Muscle of back (tissue), 3 donors: ENCODE measurements at regions not wholly inside any gene's neighbourhood (a gene's known extent, or its start where the extent isn't known, plus 50 kb on each side); places are given as distances from the start of the nearest gene placed in this dataset.
A peak's percentile ranks its signal among the peaks of the same experiment; 100 is the strongest.

ENCODE experiments used
- DNase-seq, 3 donors: peaks; one replicate each; pipeline versions ENCODE4 v3.0.0 to v3.0.0-alpha.2; 2013

- DNase-seq = no peak
These were observed 158.5 kb downstream of the HERPUD2 start for GRCh38 chr7:35536396-35536826.

GRCh38 chr7:35533902-35534301, 161.0 kb downstream of the HERPUD2 start:
- DNase-seq = no peak

- no peak for DNase-seq
These were observed 164.5 kb downstream of the HERPUD2 start for GRCh38 chr7:35530124-35531109.

GRCh38 chr7:35529713-35530112, 165.2 kb downstream of the HERPUD2 start:
- no peak for DNase-seq

GRCh38 chr7:35528381-35528977, 166.5 kb downstream of the HERPUD2 start:
- no peak for DNase-seq

GRCh38 chr7:35526645-35527044, 168.3 kb downstream of the HERPUD2 start:
- no peak for DNase-seq

GRCh38 chr7:35524112-35524804, 170.7 kb downstream of the HERPUD2 start:
- no peak for DNase-seq

- DNase-seq = peak in 1 of 3 donors; percentile 53
These were observed 171.6 kb downstream of the HERPUD2 start for GRCh38 chr7:35523292-35523691.

- peak in 2 of 3 donors; percentile 24 to 81 for DNase-seq
These were observed 172.2 kb downstream of the HERPUD2 start for GRCh38 chr7:35522697-35523096.

- peak; percentile 24 to 81 (median 63) for DNase-seq
These were observed 173.0 kb downstream of the HERPUD2 start for GRCh38 chr7:35521941-35522340.

- peak in 2 of 3 donors; percentile 30 to 62 for DNase-seq
These were observed 173.9 kb downstream of the HERPUD2 start for GRCh38 chr7:35520810-35521625.

- peak; percentile 82 to 94 (median 90) for DNase-seq
These were observed 174.7 kb downstream of the HERPUD2 start for GRCh38 chr7:35519971-35520809.

GRCh38 chr7:35518767-35519166, 176.2 kb downstream of the HERPUD2 start:
- no peak for DNase-seq

- DNase-seq = no peak
These were observed 178.4 kb downstream of the HERPUD2 start for GRCh38 chr7:35516498-35516897.

GRCh38 chr7:35513828-35514227, 181.1 kb downstream of the HERPUD2 start:
- no peak for DNase-seq

GRCh38 chr7:35513195-35513594, 181.7 kb downstream of the HERPUD2 start:
- no peak for DNase-seq

- DNase-seq = no peak
These were observed 182.2 kb downstream of the HERPUD2 start for GRCh38 chr7:35512716-35513115.

GRCh38 chr7:35508623-35509400, 186.1 kb downstream of the HERPUD2 start:
- DNase-seq = no peak

- no peak for DNase-seq
These were observed 189.9 kb downstream of the HERPUD2 start for GRCh38 chr7:35505066-35505465.

GRCh38 chr7:35504365-35504764, 190.6 kb downstream of the HERPUD2 start:
- DNase-seq = no peak
